NCI-H510A (cell line): ENCODE measurements at regions not wholly inside any gene's neighbourhood (a gene's known extent, or its start where the extent isn't known, plus 50 kb on each side); places are given as distances from the start of the nearest gene placed in this dataset.

Source experiments
- DNase-seq: peaks from one replicate; lab custom pipeline; 2025; lab: John Stamatoyannopoulos, UW

- no peak for DNase-seq
Observed at GRCh38 chr2:2926009-2926857, 451.4 kb downstream of the EIPR1 start.

GRCh38 chr2:2922156-2922555 lies 455.5 kb downstream of the EIPR1 start:
- DNase-seq, result no peak

- no peak for DNase-seq
Observed at GRCh38 chr2:2921011-2921720, 456.5 kb downstream of the EIPR1 start.

GRCh38 chr2:2919574-2920365 lies 457.8 kb downstream of the EIPR1 start:
- no peak for DNase-seq

- DNase-seq, result no peak
Observed at GRCh38 chr2:2919026-2919425, 458.6 kb downstream of the EIPR1 start.

GRCh38 chr2:2916621-2917020 lies 461.0 kb downstream of the EIPR1 start:
- DNase-seq, result no peak

- DNase-seq, result no peak
Observed at GRCh38 chr2:2914252-2914651, 463.4 kb downstream of the EIPR1 start.

- DNase-seq, result no peak
Observed at GRCh38 chr2:2913601-2914120, 464.0 kb downstream of the EIPR1 start.

- no peak for DNase-seq
Observed at GRCh38 chr2:2912731-2913130, 464.9 kb downstream of the EIPR1 start.

- no peak for DNase-seq
Observed at GRCh38 chr2:2912293-2912692, 465.3 kb downstream of the EIPR1 start.

GRCh38 chr2:2910259-2910658 lies 467.4 kb downstream of the EIPR1 start:
- no peak for DNase-seq

- no peak for DNase-seq
Observed at GRCh38 chr2:2909086-2910035, 468.3 kb downstream of the EIPR1 start.

- no peak for DNase-seq
Observed at GRCh38 chr2:2906091-2906490, 471.5 kb downstream of the EIPR1 start.

GRCh38 chr2:2904721-2905350 lies 472.8 kb downstream of the EIPR1 start:
- no peak for DNase-seq

GRCh38 chr2:2902547-2903281 lies 474.9 kb downstream of the EIPR1 start:
- DNase-seq, result no peak

- DNase-seq, result no peak
Observed at GRCh38 chr2:2901384-2902345, 476.0 kb downstream of the EIPR1 start.

GRCh38 chr2:2899826-2900225 lies 477.8 kb downstream of the EIPR1 start:
- no peak for DNase-seq

- no peak for DNase-seq
Observed at GRCh38 chr2:2898744-2899143, 478.9 kb downstream of the EIPR1 start.

GRCh38 chr2:2896643-2897042 lies 481.0 kb downstream of the EIPR1 start:
- DNase-seq, result no peak
